HL-60 (cell line): ENCODE measurements at regions not wholly inside any gene's neighbourhood (a gene's known extent, or its start where the extent isn't known, plus 50 kb on each side); places are given as distances from the start of the nearest gene placed in this dataset.

ENCODE experiments used
- DNase-seq, 2 experiments: peaks; one replicate each; pipeline ENCODE4 v3.0.0-alpha.2; 2010 to 2020; ENCODE audit warnings: low read depth in 1 of 2, low spot score in 1 of 2
- H3K27ac ChIP-seq: fragments of 250-450 bp; sonication (Bioruptor Pico); replicated peaks from 2 replicates; pipeline ENCODE4 v1.5.1; 2020; ENCODE audit warnings: mild to moderate bottlenecking, moderate library complexity
- H3K27me3 ChIP-seq: fragments of 250-450 bp; sonication (Bioruptor Pico); 2 replicates; pipeline ENCODE4 v1.5.1; 2021; ENCODE audit warnings: mild to moderate bottlenecking, moderate library complexity; ENCODE audit not compliant: insufficient read depth, poor library complexity, severe bottlenecking
- H3K4me3 ChIP-seq: replicated peaks from 2 replicates; pipeline ENCODE4 v1.5.1; 2011; ENCODE audit warnings: mild to moderate bottlenecking, control low read depth, low read length; ENCODE audit not compliant: insufficient read depth
- GABPA ChIP-seq: IDR thresholded peaks from 2 replicates; pipeline ENCODE4 v1.6.1; 2012; ENCODE audit warnings: low read depth
- POLR2AphosphoS5 ChIP-seq: IDR thresholded peaks from 2 replicates; pipeline ENCODE4 v1.6.1; 2012; ENCODE audit warnings: low read depth
- SPI1 ChIP-seq: IDR thresholded peaks from 2 replicates; pipeline ENCODE4 v1.6.1; 2012; ENCODE audit warnings: low read depth, mild to moderate bottlenecking, borderline replicate concordance
- TF ChIP-seq, protein P1 (sequence below): IDR thresholded peaks from 2 replicates; pipeline ENCODE4 v1.6.1; 2012; ENCODE audit warnings: low read depth; ENCODE audit not compliant: insufficient replicate concordance
- TF ChIP-seq, protein P2 (sequence below): IDR thresholded peaks from one replicate; pipeline ENCODE4 v1.5.1; 2011; ENCODE audit warnings: low read length, control low read depth, inconsistent platforms; ENCODE audit not compliant: insufficient read depth

DNA sequence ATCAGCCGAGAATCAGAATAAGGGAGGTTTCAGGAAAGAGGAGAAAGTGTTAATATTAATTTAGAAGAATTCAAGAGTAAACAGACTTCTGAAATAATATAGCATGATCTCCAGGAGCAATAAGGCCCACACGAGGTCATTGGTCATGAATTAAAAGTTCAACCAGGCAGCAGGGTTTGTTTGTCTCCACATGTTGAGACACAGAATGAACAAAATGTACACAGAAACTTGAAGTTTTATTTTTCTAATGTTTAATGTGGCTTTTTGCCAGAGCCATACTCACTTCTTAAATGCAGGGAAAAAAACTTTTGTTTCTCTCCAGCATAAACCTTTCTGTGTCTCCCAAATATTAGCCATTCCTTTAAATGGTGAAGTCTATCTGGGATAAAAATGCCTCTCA lies 504.5 kb downstream of the HDGFL1 start:
- Histone ChIP-seq H3K27ac (no peak overlapping the region), H3K4me3 (no peak overlapping the region), H3K27me3 (no peaks in the 10 kb centered on the region)
- TF ChIP-seq, protein P1, sequence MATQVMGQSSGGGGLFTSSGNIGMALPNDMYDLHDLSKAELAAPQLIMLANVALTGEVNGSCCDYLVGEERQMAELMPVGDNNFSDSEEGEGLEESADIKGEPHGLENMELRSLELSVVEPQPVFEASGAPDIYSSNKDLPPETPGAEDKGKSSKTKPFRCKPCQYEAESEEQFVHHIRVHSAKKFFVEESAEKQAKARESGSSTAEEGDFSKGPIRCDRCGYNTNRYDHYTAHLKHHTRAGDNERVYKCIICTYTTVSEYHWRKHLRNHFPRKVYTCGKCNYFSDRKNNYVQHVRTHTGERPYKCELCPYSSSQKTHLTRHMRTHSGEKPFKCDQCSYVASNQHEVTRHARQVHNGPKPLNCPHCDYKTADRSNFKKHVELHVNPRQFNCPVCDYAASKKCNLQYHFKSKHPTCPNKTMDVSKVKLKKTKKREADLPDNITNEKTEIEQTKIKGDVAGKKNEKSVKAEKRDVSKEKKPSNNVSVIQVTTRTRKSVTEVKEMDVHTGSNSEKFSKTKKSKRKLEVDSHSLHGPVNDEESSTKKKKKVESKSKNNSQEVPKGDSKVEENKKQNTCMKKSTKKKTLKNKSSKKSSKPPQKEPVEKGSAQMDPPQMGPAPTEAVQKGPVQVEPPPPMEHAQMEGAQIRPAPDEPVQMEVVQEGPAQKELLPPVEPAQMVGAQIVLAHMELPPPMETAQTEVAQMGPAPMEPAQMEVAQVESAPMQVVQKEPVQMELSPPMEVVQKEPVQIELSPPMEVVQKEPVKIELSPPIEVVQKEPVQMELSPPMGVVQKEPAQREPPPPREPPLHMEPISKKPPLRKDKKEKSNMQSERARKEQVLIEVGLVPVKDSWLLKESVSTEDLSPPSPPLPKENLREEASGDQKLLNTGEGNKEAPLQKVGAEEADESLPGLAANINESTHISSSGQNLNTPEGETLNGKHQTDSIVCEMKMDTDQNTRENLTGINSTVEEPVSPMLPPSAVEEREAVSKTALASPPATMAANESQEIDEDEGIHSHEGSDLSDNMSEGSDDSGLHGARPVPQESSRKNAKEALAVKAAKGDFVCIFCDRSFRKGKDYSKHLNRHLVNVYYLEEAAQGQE: no peak
- TF ChIP-seq, protein P2, sequence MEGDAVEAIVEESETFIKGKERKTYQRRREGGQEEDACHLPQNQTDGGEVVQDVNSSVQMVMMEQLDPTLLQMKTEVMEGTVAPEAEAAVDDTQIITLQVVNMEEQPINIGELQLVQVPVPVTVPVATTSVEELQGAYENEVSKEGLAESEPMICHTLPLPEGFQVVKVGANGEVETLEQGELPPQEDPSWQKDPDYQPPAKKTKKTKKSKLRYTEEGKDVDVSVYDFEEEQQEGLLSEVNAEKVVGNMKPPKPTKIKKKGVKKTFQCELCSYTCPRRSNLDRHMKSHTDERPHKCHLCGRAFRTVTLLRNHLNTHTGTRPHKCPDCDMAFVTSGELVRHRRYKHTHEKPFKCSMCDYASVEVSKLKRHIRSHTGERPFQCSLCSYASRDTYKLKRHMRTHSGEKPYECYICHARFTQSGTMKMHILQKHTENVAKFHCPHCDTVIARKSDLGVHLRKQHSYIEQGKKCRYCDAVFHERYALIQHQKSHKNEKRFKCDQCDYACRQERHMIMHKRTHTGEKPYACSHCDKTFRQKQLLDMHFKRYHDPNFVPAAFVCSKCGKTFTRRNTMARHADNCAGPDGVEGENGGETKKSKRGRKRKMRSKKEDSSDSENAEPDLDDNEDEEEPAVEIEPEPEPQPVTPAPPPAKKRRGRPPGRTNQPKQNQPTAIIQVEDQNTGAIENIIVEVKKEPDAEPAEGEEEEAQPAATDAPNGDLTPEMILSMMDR: no peak
- TF ChIP-seq POLR2AphosphoS5 (no peak), SPI1 (no peak), GABPA (no peak)
- DNase-seq: no peak

DNA sequence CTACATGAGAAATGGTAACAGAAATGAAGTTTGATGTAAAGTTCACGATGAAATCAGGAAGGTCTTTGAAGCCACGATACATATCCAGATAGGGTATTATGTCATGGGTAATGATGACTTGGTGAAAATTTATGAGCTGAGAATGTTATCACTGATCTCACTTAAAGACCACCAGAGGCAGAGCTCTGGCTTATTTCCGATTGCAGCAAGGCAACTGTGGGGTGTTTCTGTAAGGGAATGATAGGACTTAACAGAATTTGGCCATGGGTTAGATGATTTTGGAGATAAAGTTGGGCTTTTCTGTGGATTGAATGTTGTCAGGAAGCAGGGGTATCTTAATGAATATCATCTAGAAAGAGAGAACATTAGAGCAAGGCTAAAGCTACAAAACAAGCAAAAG lies 508.4 kb downstream of the HDGFL1 start:
- no peak for DNase-seq
- Histone ChIP-seq H3K27me3 (no peaks in the 10 kb centered on the region), H3K4me3 (no peak overlapping the region), H3K27ac (no peak overlapping the region)
- TF ChIP-seq SPI1 (no peak), GABPA (no peak), POLR2AphosphoS5 (no peak)
- TF ChIP-seq, protein P2: no peak
- TF ChIP-seq, protein P1: no peak

DNA sequence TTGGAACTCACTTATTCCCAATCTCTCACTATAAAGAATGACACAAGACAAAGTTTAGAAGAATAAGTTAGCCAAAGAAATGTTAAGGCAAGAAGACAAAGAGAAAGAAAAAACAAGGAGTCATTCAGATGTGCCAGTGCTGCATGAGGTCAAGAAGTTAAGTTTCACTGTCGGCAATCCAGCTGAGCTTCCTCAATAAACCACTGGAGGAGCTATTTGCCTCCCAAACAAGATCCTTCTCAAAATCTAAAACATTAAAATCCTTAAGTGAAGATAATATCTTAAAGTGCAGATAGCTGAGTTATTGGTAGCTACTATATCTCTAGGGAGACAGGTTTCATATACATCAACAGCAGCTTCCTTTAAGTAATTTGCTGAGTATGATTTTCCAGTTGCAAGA lies 512.3 kb downstream of the HDGFL1 start:
- TF ChIP-seq, protein P1: no peak
- TF ChIP-seq, protein P2: no peak
- TF ChIP-seq GABPA (no peak), SPI1 (no peak), POLR2AphosphoS5 (no peak)
- no peak overlapping the region for H3K27ac ChIP-seq
- H3K27me3 ChIP-seq: no peaks in the 10 kb centered on the region
- no peak for DNase-seq
- no peak overlapping the region for H3K4me3 ChIP-seq
